SIG-M5 treated with dmso at 0.1 percent for 504 hours (cell line): ENCODE measurements at regions not wholly inside any gene's neighbourhood (a gene's known extent, or its start where the extent isn't known, plus 50 kb on each side); places are given as distances from the start of the nearest gene placed in this dataset.

Experiments used
- DNase-seq: peaks from one replicate; lab custom pipeline; 2025; ENCODE audit not compliant: unreplicated experiment; lab: John Stamatoyannopoulos, UW

- no peak for DNase-seq
Observed at GRCh38 chr4:30429813-30430761, 290.1 kb upstream of the PCDH7 start.

DNA sequence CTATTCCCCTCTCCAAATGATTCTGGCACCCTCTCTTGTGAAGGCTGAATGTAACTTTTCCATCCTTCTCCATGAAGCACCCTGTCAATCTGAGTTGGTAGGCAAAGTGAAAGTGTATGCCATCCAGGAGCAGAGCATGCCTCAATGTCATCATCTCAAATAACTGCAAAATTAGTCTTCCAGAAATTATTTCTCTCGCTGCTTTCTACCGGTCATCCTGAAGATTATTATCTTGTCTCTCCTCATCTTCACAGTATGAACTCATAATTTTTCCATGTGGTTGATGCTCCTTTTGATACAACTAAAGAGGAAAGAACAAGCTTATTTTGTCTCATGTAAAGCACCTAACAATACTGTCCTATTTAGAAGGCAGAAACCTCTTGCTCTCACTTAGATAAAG, 285.5 kb upstream of the PCDH7 start:
- no peak for DNase-seq

- no peak for DNase-seq
Observed at GRCh38 chr4:30436394-30436793, 283.8 kb upstream of the PCDH7 start.

DNA sequence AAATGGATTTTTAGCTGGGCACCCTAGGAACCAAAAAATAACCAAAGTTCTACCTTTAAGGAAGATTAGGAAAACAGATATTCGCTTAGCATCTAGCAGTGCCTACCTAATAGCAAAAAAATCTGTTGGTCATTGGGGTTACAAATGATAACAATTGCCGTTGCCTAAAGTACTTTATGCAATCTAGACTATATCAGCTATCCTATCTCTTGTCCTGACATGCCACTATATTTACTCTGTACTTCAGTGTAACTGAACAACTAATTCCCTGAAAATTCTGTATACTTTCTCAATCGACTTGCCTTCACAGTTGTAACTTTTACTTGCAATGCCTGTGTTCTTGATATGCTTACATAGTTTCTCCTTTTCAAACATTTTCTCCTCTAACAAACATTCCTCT, 282.9 kb upstream of the PCDH7 start:
- DNase-seq: no peak

DNA sequence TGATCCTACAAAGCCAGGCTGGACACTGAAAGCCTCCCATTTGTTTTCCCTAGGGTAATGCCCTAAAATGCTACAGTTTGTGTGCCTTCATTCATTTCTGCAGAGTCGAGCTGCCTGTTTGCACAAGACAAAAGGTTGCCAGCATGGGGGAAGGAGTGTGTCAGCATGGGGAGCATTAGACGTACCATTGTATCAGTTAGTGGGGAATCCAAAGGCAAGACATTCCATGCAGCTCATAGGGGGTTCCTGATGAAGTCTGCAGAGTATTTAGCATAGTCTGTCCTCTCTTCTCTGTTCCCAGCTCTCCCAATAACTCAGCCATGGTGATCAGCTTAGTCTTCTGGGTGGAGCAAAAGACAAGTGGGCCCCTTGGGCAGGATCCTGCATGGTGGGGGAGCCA, 276.9 kb upstream of the PCDH7 start:
- DNase-seq: no peak

- no peak for DNase-seq
Observed at GRCh38 chr4:30450474-30450873, 269.7 kb upstream of the PCDH7 start.

DNA sequence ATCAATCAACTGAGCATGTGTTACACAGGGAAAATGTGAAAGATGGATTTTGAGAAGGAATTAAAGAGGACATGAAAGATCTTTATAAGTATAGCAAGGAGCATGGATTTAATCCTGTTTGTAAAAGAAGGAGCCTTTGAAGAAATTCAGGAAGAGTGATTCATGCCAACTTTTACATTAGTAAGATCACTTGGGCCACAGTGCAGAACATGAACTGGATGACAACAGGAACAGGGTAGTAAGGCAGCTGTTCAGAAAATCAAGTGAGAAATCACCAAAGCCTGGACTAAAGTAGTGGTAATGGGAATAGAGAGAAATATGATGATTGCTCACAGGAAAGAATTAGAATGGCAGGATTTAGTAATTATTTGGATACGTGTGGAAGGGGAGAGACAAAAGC, 265.7 kb upstream of the PCDH7 start:
- DNase-seq: no peak

DNA sequence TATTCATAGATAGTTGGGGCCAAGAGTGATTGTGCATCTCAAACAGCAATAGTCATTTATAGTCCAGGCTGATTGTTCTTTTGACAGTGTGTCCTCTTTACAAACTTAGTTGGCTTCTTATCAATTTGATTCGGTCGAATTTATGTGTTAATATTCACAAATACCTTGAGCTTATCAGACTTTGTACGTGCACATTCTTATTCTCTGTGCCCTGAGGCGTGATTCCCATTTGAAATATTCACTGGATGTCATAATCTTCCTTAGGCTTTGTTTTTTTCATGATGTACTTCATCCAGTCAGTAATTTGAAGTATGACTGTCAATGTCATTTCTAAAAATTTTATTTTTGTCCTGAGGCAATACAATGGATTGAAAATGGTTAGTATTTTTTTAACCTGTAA, 263.5 kb upstream of the PCDH7 start:
- DNase-seq: no peak

DNA sequence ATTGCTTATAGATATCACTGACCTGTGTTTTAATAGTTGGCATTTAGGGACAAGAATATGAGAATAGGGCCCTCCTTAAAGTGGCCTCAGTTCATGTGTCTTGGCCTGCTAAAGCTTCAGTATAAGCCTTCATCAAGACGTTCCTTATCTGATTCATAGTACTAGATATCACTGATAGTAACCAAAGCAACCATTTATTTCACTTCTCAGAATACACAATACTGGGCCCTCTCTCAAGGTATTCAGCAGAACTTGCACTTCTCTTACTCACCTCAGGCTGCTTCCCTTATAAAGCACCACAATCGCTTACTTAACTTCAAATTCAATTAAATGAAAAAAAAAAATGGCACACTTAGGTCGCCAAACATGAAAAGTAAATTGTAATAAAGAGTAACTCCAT, 259.4 kb upstream of the PCDH7 start:
- DNase-seq: no peak

- no peak for DNase-seq
Observed at GRCh38 chr4:30461218-30461617, 259.0 kb upstream of the PCDH7 start.

- no peak for DNase-seq
Observed at GRCh38 chr4:30462445-30463090, 257.6 kb upstream of the PCDH7 start.

- DNase-seq: no peak
Observed at GRCh38 chr4:30471861-30472260, 248.3 kb upstream of the PCDH7 start.

- DNase-seq: no peak
Observed at GRCh38 chr4:30473225-30473624, 246.9 kb upstream of the PCDH7 start.

DNA sequence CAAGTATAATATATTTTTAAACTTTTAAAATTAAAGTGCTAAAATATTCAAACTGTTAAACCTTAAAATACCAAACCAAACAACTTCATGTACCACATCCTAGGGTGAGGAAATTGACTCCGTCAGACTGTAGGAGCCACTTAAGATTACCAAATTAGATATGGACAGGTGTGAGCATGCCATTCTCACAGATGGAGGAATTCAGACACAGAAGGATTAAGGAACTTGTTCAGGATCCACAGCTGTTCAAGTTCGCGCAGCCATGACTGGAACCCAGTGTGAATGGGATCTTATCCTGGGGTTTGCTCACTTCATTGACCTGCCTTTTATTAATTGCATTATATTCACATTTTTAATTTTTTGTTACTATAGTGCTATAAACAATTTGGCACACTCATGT, 224.9 kb upstream of the PCDH7 start:
- DNase-seq: no peak

DNA sequence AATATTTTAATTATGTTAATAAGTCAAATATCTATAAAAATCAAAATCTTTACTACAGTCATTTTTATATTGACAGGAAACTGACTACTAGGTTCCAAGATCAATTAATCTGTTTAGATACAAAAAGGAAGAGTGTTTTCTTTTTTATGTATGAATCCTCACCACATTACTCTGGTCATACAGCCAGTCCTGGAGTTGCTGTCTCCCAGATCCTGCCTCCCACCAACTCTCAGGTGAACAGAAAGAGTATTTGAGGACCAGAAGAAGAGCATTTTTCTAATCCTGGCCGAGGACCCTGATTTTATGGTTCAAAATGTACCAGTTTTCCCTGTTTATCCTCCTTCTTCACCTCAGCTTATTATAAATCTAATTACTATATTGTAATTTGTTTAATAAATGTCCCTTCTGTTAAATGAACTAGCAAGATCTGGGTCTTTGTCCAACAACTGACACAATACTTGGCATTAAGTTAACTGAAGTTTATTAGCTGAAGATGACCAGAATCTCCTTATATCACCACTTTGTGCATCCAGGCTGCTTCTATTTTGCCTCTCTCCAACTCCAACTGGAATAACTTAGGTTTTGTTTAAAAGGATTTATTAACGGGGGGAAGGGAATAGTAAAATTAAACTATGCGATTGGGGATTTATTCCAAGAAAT, 224.4 kb upstream of the PCDH7 start:
- DNase-seq: no peak

DNA sequence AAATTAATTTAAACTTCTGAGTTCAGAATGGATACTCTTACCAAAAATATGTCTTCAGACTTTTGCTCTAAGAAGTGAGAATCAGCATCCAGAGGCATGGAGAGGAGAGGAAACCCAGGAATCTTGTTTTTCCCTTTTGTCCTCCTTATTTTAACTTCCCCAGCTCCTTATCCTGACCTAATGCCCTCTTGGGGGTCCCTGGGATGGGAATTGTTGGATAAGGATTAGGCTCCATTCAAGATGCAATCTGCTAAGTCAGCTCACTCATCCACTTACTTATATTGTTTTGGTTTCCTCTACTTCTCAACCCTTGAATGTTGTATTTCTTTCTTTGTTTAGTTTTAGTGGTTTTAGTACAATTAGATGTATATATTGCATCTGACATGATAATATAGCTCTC, 208.4 kb upstream of the PCDH7 start:
- DNase-seq: no peak

DNA sequence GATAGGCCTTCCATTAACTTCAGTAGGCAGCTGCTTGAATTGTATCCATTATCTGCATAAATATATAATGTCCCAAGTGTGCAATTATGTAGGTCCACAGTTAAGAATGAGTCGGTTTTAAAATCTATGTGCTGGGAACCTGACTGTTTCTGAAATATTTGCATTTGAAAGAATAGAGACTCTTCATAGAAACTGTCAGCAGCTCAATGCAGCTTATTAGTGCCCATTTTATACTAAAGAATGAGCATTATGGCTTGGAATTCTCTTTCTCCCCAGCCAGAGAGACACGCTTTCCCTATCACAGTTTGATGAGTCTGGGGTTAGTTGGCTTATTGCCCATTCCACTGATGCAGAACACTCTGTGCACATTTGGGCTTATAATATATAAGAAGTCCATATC, 202.0 kb upstream of the PCDH7 start:
- no peak for DNase-seq

DNA sequence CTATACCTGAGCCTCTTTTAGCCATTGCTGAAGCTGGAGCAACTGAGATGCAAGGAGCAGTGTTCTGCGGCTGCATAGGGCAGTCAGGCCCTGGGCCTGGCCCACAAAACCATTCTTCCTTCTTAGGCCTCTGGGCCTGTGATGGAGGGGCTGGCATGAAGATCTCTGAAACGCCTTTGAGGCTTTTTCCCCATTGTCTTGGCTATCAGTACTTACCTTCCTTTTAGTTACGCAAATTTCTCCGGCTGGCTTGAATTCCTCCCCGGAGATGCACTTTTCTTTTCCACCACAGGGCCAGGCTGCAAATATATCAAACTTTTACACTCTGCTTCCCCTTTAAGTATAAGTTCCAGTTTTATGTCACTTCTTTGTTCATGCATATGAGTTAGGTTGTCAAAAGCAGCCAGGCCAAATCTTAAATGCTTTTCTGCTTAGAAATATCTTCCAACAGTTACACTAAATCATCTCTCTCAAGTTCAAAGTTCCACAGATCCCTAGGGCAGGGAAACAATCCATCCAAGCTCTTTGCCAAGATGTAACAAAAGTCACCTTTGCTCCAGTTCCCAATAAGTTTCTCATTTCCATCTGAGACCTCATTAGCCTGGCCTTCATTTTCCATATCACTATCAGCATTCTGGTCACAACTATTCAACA, 194.4 kb upstream of the PCDH7 start:
- DNase-seq: no peak

DNA sequence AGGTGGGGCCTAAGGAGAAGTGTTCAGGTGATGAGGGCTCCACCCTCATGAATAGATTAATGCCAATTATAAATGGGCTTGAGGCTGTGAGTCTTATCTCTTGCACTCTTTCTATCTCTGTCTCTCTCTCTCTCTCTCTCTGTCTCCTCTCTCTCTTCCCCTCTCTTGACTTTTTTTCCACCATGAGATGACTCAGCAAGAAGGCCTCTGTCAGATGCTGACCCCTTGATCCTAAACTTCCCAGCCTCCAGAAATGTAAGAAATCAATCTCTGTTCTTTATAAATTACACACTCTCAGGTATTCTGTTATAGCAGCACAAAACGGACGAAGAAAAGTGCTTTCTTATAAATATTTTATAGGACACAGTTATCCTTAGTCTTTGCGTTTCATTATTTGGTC, 184.9 kb upstream of the PCDH7 start:
- DNase-seq: no peak

DNA sequence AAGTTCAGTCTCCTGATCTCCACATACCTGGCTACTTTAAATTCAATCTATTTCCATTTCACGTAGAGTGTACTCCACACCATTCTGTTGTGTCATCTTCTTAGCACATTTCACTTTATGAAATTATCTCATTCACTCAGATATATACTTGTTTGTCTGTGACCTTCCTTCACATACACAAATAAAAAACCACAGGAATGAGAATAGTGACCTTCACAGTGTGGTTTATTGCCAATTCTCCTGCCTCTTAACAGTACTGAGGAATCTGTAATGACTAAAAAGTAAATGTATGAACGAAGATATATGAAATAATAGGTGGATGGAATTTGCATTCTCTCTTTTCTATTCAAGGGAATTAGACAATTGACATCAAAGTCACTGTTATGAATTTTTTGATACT, 183.9 kb upstream of the PCDH7 start:
- DNase-seq: no peak

DNA sequence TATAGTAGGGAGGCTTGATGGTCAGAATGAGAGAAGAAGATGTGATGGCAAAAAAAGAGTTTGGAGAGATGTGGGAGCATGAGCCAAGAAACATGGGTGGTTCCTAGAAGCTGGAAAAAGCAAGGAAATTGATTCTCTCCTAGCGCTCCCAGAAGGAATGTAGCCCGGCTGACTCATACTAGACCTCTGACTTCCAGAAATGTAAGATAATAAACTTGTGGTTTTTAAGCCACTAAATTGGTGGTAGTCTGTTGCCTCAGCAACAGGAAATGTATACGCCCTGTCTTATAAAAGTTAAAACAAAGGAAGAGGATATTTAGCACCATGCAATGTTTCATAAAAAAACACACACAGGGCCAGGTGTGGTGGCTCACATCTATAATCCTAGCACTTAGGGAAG, 182.7 kb upstream of the PCDH7 start:
- DNase-seq: peak; percentile 0

DNA sequence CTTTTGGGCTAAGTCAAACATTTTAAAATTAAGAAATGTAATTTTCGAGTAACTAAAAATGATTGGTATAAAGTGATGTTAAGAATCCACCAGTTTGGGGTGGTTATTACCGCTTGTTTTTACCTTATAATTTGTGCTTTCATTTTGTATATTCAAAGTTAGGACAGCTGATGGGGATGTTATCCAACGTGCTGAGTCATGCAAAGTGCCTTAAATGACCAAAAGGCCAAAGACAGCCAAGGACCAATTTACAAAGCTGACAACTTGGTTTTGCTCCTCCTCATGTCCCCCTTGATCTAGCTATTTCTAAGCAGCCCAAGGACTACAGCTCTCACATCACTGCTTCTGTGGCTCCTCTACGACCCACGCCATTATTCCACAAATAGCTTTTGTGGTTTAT, 181.4 kb upstream of the PCDH7 start:
- no peak for DNase-seq
